A673 (cell line): ENCODE measurements at regions not wholly inside any gene's neighbourhood (a gene's known extent, or its start where the extent isn't known, plus 50 kb on each side); places are given as distances from the start of the nearest gene placed in this dataset.

Experiments
- EZH2 ChIP-seq: fragments of 200-600 bp; sonication (generic); IDR thresholded peaks from 2 replicates; pipeline ENCODE4 v1.6.1; 2017; ENCODE audit warnings: borderline replicate concordance, low read depth, mild to moderate bottlenecking, mixed read lengths, antibody characterized with exemption, low read length; ENCODE audit not compliant: poor library complexity, severe bottlenecking
- TF ChIP-seq, protein P1 (sequence below): fragments of 300-800, 200-600 bp; sonication (generic); conservative IDR thresholded peaks from 2 replicates; pipeline ENCODE4 v1.5.1; 2017; ENCODE audit warnings: low read depth, mild to moderate bottlenecking, antibody characterized with exemption, low read length, moderate library complexity, mixed read lengths

DNA sequence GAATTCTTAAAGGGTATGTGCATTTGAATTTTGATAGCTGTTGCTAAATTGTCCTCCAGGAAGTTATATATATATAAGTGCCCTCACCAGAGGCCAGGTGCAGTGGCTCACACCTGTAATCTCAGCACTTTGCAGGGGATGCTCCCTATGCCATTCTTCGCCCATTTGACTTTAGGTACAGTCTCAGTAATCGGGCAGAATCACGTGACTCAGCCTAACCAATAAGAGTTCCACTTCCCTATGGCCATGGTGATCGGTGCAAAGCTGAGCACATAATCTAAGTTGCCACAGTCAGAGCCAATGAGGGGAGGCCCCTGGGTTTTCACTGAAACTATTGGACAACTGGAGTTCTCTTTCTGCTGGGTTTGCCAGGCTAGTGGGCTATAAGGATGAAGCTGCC, 274.6 kb upstream of the TBX3 start:
- TF ChIP-seq, protein P1, sequence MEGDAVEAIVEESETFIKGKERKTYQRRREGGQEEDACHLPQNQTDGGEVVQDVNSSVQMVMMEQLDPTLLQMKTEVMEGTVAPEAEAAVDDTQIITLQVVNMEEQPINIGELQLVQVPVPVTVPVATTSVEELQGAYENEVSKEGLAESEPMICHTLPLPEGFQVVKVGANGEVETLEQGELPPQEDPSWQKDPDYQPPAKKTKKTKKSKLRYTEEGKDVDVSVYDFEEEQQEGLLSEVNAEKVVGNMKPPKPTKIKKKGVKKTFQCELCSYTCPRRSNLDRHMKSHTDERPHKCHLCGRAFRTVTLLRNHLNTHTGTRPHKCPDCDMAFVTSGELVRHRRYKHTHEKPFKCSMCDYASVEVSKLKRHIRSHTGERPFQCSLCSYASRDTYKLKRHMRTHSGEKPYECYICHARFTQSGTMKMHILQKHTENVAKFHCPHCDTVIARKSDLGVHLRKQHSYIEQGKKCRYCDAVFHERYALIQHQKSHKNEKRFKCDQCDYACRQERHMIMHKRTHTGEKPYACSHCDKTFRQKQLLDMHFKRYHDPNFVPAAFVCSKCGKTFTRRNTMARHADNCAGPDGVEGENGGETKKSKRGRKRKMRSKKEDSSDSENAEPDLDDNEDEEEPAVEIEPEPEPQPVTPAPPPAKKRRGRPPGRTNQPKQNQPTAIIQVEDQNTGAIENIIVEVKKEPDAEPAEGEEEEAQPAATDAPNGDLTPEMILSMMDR, result no peak
- no peak for TF ChIP-seq EZH2
